Rectal smooth muscle tissue (tissue), 1 donor: ENCODE measurements at regions not wholly inside any gene's neighbourhood (a gene's known extent, or its start where the extent isn't known, plus 50 kb on each side); places are given as distances from the start of the nearest gene placed in this dataset.

Experiments used
- H3K27ac ChIP-seq: one replicate; pipeline ENCODE4 v1.7.0; 2013; ENCODE audit warnings: low read depth, low read length, inconsistent platforms
- H3K27me3 ChIP-seq: one replicate; pipeline ENCODE4 v1.7.0; 2013; ENCODE audit warnings: low read length; ENCODE audit not compliant: control insufficient read depth, insufficient read depth
- H3K36me3 ChIP-seq: one replicate; pipeline ENCODE4 v1.7.0; 2013; ENCODE audit warnings: low read length; ENCODE audit not compliant: control insufficient read depth, insufficient read depth
- H3K4me1 ChIP-seq: one replicate; pipeline ENCODE4 v1.7.0; 2013; ENCODE audit warnings: low read length; ENCODE audit not compliant: control insufficient read depth, insufficient read depth
- H3K4me3 ChIP-seq: one replicate; pipeline ENCODE4 v1.7.0; 2013; ENCODE audit warnings: low read length
- H3K9ac ChIP-seq: one replicate; pipeline ENCODE4 v1.7.0; 2013; ENCODE audit warnings: low read length

- Histone ChIP-seq H3K27me3 (no peaks in the 10 kb centered on the region), H3K36me3 (no peaks in the 10 kb centered on the region), H3K4me1 (no peaks in the 10 kb centered on the region), H3K4me3 (no peak overlapping the region), H3K9ac (no peak overlapping the region), H3K27ac (no peak overlapping the region)
Observed at GRCh38 chr13:23488442-23488841, 54.9 kb upstream of the SACS start.

- H3K4me1 ChIP-seq, result no peaks in the 10 kb centered on the region
- no peak overlapping the region for H3K27ac ChIP-seq
- H3K9ac ChIP-seq, result no peak overlapping the region
- H3K4me3 ChIP-seq, result no peak overlapping the region
- H3K36me3 ChIP-seq, result no peaks in the 10 kb centered on the region
- no peaks in the 10 kb centered on the region for H3K27me3 ChIP-seq
Observed at GRCh38 chr13:23496255-23496654, 62.8 kb upstream of the SACS start.

GRCh38 chr13:23497191-23497590 is 63.7 kb upstream of the SACS start:
- no peak overlapping the region for H3K4me3 ChIP-seq
- H3K27me3 ChIP-seq, result no peaks in the 10 kb centered on the region
- no peak overlapping the region for H3K9ac ChIP-seq
- no peaks in the 10 kb centered on the region for H3K36me3 ChIP-seq
- no peaks in the 10 kb centered on the region for H3K4me1 ChIP-seq
- no peak overlapping the region for H3K27ac ChIP-seq

- Histone ChIP-seq H3K4me1 (peaks cover 7% of the 10 kb centered on the region), H3K27me3 (no peaks in the 10 kb centered on the region), H3K9ac (no peak overlapping the region), H3K27ac (no peak overlapping the region), H3K4me3 (no peak overlapping the region), H3K36me3 (no peaks in the 10 kb centered on the region)
Observed at GRCh38 chr13:23500849-23501248, 67.3 kb upstream of the SACS start.

- H3K36me3 ChIP-seq, result no peaks in the 10 kb centered on the region
- no peak overlapping the region for H3K4me3 ChIP-seq
- no peak overlapping the region for H3K27ac ChIP-seq
- no peak overlapping the region for H3K9ac ChIP-seq
- H3K27me3 ChIP-seq, result no peaks in the 10 kb centered on the region
- peaks cover 7% of the 10 kb centered on the region for H3K4me1 ChIP-seq
Observed at GRCh38 chr13:23504180-23504579, 66.0 kb upstream of the TNFRSF19 start.

- no peak overlapping the region for H3K9ac ChIP-seq
- H3K36me3 ChIP-seq, result no peaks in the 10 kb centered on the region
- H3K27me3 ChIP-seq, result no peaks in the 10 kb centered on the region
- no peak overlapping the region for H3K27ac ChIP-seq
- peak overlapping the region; percentile 24 for H3K4me3 ChIP-seq
- peaks cover 7% of the 10 kb centered on the region for H3K4me1 ChIP-seq
Observed at GRCh38 chr13:23505007-23505406, 65.2 kb upstream of the TNFRSF19 start.

DNA sequence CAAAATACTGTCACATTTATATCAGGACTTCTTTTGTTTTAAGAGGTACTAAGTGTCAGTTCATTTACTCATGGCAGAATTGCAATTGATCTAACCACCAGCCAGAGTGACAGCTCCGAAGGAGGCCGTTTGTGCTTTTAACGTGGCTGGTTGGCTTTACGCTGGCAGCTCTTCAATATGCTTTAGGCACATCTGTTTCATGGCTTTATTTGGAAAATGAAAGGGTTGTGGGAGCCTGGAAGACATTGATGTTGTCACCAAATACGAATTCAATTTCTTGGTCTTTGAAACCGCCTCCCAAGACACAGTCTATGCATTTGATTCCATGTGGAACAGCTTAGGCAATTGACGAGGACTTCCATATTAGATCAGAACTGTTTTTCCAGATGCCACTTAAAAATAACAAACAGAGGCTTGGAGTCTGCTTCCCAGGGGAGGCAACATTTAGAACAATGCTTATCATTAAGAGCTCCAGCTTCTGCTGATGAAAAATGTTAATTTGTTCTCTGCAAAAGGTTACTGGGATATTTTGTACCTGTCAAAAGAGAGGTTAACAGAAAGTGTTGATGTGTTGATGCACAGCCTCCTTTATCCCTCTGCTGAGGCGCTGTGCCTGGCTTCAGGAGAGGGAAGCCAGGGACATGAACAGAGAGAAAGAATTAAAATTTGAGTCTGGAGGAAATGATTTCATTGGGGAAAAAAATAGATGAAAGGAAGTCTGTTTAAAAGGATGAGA is 64.0 kb upstream of the TNFRSF19 start:
- no peak overlapping the region for H3K4me3 ChIP-seq

GRCh38 chr13:23506807-23507291 is 63.4 kb upstream of the TNFRSF19 start:
- H3K4me3 ChIP-seq, result no peak overlapping the region
- no peaks in the 10 kb centered on the region for H3K27me3 ChIP-seq
- no peak overlapping the region for H3K27ac ChIP-seq
- H3K4me1 ChIP-seq, result peaks cover 7% of the 10 kb centered on the region
- H3K9ac ChIP-seq, result no peak overlapping the region
- H3K36me3 ChIP-seq, result no peaks in the 10 kb centered on the region

More for the DNA sequence above, 64.0 kb upstream of the TNFRSF19 start:
- no peaks in the 10 kb centered on the region for H3K36me3 ChIP-seq
- H3K9ac ChIP-seq, result no peak overlapping the region
- no peaks in the 10 kb centered on the region for H3K27me3 ChIP-seq
- H3K27ac ChIP-seq, result no peak overlapping the region
- peaks cover 7% of the 10 kb centered on the region for H3K4me1 ChIP-seq

GRCh38 chr13:23509781-23510543 is 60.2 kb upstream of the TNFRSF19 start:
- no peak overlapping the region for H3K9ac ChIP-seq
- H3K27me3 ChIP-seq, result no peaks in the 10 kb centered on the region
- no peak overlapping the region for H3K27ac ChIP-seq
- H3K4me1 ChIP-seq, result peaks cover 3% of the 10 kb centered on the region
- no peak overlapping the region for H3K4me3 ChIP-seq
- H3K36me3 ChIP-seq, result no peaks in the 10 kb centered on the region

DNA sequence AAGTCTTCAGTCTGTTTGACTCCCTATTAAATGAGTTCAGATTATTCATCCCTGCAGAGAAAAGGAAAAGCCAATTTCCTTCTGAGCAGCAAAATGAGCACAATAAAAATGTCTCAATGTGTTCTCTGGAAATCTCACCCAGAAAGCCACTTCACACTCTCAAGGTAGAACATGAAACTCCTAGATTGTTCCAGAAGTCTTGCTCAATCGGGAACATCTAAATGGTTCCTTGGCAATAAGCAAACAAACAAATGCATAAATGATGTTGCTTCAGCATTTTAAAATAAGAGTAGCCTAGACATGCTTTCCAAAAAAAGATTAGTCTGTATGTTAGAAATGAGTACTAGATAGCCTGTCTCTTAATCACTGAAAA is 59.7 kb upstream of the TNFRSF19 start:
- Histone ChIP-seq H3K4me3 (no peak overlapping the region), H3K27ac (no peak overlapping the region), H3K36me3 (no peaks in the 10 kb centered on the region), H3K9ac (no peak overlapping the region), H3K27me3 (no peaks in the 10 kb centered on the region), H3K4me1 (no peaks in the 10 kb centered on the region)

DNA sequence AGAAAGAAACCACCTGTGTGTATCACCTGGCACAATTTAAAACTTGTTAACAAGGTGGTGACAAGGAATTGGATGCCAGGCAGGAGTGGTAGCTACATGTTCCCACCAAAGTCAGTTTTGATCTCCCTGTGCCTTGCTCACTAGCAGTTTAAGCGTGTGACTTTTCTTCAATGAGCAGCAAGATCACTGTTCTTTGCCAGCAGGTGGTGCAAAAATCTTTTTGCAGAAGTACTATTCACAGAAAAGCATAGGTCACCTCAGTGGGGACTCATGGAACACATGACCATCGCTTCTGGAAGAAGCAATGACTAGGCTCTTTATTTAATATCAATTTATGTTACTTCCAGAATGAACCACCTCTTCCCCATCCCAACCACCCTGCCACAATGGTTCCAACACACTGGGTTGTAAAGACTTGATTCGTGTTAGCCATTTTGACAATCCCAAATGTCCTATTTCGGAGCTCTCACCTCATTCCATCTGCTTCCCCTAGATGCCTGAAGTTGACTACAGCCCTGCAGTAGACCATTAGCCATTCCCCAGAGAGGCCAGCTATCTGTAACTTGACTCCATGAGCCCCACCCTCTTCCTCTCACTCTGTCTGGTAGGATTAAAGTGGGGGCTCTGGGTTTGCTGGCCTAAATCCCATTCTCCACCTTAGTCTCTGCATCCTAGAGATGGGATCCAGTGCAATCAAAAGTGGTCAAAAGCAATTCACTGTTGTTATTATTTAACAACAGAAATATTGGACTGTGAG is 59.1 kb upstream of the TNFRSF19 start:
- H3K9ac ChIP-seq, result no peak overlapping the region
- H3K4me3 ChIP-seq, result no peak overlapping the region
- no peaks in the 10 kb centered on the region for H3K4me1 ChIP-seq
- H3K27me3 ChIP-seq, result no peaks in the 10 kb centered on the region
- no peak overlapping the region for H3K27ac ChIP-seq
- H3K36me3 ChIP-seq, result no peaks in the 10 kb centered on the region

- H3K27ac ChIP-seq, result no peak overlapping the region
- no peaks in the 10 kb centered on the region for H3K27me3 ChIP-seq
- H3K4me1 ChIP-seq, result no peaks in the 10 kb centered on the region
- no peak overlapping the region for H3K4me3 ChIP-seq
- no peaks in the 10 kb centered on the region for H3K36me3 ChIP-seq
- no peak overlapping the region for H3K9ac ChIP-seq
Observed at GRCh38 chr13:23512762-23513395, 57.3 kb upstream of the TNFRSF19 start.
